ENCODE measurements at regions not wholly inside any gene's neighbourhood (a gene's known extent, or its start where the extent isn't known, plus 50 kb on each side); places are given as distances from the start of the nearest gene placed in this dataset.

DNA sequence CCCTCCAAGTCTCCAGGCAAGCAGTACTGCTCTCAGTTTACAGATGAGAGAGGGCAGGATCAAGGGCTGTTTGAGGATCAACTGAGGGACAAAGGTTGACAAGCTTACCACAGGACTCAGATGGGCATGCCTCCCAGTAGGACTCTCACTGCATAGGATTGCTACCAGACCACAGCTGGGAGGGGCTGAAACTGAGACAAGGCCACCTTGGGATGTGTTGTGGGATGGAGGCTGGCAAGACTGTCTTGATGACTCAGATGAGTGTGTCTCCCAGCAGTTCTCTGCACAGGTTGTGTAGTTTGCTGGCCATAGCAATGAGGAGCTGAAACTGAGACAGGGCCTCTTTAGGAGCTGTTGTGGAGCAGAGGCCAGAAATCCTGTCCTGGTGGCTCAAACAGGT lies 222.2 kb upstream of the IRX1 start:
- H3K27ac ChIP-seq, result no peak overlapping the region
- H3K36me3 ChIP-seq, result no peaks in the 10 kb centered on the region
- no peaks in the 10 kb centered on the region for H3K4me1 ChIP-seq
- no peaks in the 10 kb centered on the region for H3K9me3 ChIP-seq
- no peak overlapping the region for H3K4me3 ChIP-seq (replicated peaks in 1 of 3)
- intact Hi-C loops (cut with DNase I), result no loop called here
- H3K27me3 ChIP-seq, result no peaks in the 10 kb centered on the region
- TF ChIP-seq, protein P1, sequence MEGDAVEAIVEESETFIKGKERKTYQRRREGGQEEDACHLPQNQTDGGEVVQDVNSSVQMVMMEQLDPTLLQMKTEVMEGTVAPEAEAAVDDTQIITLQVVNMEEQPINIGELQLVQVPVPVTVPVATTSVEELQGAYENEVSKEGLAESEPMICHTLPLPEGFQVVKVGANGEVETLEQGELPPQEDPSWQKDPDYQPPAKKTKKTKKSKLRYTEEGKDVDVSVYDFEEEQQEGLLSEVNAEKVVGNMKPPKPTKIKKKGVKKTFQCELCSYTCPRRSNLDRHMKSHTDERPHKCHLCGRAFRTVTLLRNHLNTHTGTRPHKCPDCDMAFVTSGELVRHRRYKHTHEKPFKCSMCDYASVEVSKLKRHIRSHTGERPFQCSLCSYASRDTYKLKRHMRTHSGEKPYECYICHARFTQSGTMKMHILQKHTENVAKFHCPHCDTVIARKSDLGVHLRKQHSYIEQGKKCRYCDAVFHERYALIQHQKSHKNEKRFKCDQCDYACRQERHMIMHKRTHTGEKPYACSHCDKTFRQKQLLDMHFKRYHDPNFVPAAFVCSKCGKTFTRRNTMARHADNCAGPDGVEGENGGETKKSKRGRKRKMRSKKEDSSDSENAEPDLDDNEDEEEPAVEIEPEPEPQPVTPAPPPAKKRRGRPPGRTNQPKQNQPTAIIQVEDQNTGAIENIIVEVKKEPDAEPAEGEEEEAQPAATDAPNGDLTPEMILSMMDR (IDR thresholded peaks at IDR 0.05), result no peak
- no peak for TF ChIP-seq POLR2A (IDR thresholded peaks at IDR 0.05)
- DNase-seq, result no peak

DNA sequence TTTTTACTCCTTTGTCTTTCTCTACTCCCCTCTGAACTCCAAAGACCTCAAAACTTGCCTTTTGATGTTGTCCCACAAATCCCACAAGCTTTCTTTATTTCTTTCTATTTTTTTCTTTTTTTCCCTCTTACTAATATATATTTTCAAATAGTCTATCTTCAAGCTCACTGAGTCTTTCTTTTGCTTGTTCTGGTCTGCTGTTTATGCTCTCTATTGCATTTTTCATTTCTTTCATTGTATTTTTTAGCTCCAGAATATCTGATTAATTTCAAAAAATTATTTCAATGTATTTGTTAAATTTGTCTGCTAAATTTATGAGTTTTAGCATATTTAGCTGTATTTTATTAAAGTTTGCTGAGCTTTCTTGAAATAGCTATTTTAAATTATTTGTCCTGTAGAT lies 223.3 kb upstream of the IRX1 start:
- no peak for DNase-seq
- Histone ChIP-seq H3K36me3 (no peaks in the 10 kb centered on the region), H3K27ac (no peak overlapping the region), H3K27me3 (no peaks in the 10 kb centered on the region), H3K4me1 (no peaks in the 10 kb centered on the region), H3K9me3 (no peaks in the 10 kb centered on the region), H3K4me3 (replicated peaks in 1 of 3) (no peak overlapping the region)
- intact Hi-C loops (cut with DNase I), result no loop called here
- TF ChIP-seq, protein P1 (IDR thresholded peaks at IDR 0.05), result no peak
- TF ChIP-seq POLR2A (IDR thresholded peaks at IDR 0.05), result no peak

DNA sequence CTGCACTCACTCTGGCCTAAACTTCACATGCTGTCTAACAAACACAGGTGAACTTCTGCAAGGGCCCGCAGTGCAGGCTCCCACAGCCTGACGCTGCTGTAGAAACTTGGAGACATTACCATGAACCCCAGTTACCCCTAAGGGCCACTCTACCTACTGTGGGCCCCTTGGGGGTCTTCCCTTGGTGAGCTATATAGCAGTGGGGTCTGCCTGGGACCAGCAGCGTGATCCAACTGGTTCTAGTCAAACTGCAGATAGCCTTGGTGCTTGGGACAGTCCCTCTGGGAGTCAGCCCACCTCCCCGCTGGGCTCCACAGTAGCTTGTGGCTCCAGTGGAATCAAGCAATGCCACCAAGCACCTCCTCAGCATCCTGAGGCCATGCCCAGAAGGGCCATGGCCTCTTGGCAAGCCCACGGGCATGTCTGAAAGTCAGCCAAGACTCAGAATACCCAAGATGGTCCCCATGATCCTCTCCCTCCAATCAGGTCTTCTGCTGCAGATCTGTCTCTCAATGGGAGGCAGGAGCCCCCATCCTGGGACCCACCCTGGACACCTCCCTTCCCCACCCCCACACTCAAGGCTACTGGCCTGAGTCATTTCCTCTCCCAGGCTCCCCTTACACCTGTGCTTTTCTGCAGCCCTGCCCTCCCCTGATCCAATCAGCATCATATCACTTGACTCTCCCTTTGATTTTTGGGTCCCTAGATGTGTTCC lies 230.0 kb upstream of the IRX1 start:
- Histone ChIP-seq H3K27me3 (no peaks in the 10 kb centered on the region), H3K27ac (no peak overlapping the region), H3K4me3 (replicated peaks in 1 of 3) (no peak overlapping the region), H3K4me1 (no peaks in the 10 kb centered on the region), H3K36me3 (no peaks in the 10 kb centered on the region), H3K9me3 (no peaks in the 10 kb centered on the region)
- intact Hi-C loops (cut with DNase I), result no loop called here
- DNase-seq, result no peak
- no peak for TF ChIP-seq POLR2A (IDR thresholded peaks at IDR 0.05)
- TF ChIP-seq, protein P1 (IDR thresholded peaks at IDR 0.05), result no peak
- WGBS, 2 donors, result 93 to 94% methylated on average over 4 to 5 of the region's 5 CpGs

DNA sequence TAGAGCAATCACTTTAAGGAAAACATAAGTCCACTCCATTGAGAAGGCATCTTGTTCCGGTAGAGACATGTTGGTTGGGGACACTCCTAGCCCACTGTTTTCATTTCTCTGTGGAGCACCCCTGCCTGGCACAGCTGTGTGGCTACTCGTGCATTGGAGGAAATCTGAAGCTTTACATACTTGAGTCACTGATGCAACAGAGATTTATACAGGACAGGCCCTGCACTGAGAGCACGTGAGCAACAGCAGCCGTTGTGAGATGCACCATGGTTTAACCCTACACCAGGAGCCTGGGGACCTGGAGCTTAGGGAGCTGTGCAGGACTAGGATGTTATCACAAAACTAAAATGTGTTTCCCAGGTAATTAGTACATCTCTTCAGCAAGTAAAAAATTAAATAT lies 230.7 kb upstream of the IRX1 start:
- Histone ChIP-seq H3K4me1 (no peaks in the 10 kb centered on the region), H3K9me3 (no peaks in the 10 kb centered on the region), H3K27ac (no peak overlapping the region), H3K27me3 (no peaks in the 10 kb centered on the region), H3K36me3 (no peaks in the 10 kb centered on the region), H3K4me3 (replicated peaks in 1 of 3) (no peak overlapping the region)
- WGBS, 2 donors, result 13 to 27% methylated on average over 4 of the region's 4 CpGs
- TF ChIP-seq POLR2A (IDR thresholded peaks at IDR 0.05), result no peak
- TF ChIP-seq, protein P1 (IDR thresholded peaks at IDR 0.05), result no peak
- intact Hi-C loops (cut with DNase I), result no loop called here
- DNase-seq, result no peak

DNA sequence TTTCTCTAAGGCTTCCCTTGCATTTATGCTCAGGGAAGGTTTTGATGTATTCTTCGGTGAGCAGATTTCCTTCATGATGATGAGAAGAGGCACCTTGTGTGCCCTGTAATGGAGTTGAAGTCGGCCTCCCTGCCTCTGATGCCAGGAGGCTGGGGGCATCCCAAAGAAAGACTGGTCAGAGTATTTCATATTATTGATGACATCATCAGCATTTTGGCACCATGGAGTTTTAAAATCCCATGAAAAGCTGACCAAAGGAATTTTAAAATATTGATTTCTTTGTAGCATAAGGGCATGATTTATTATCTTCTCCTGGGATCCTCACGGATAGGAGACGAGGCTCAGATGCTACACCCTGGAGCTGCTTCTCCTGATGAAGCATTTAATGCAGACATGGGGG lies 231.2 kb upstream of the IRX1 start:
- Histone ChIP-seq H3K4me1 (no peaks in the 10 kb centered on the region), H3K4me3 (replicated peaks in 1 of 3) (no peak overlapping the region), H3K9me3 (no peaks in the 10 kb centered on the region), H3K36me3 (no peaks in the 10 kb centered on the region), H3K27me3 (no peaks in the 10 kb centered on the region), H3K27ac (no peak overlapping the region)
- DNase-seq, result no peak
- 76 to 92% methylated on average over 4 of the region's 4 CpGs for WGBS, 2 donors
- intact Hi-C loops (cut with DNase I), result no loop called here
- TF ChIP-seq POLR2A (IDR thresholded peaks at IDR 0.05), result no peak

DNA sequence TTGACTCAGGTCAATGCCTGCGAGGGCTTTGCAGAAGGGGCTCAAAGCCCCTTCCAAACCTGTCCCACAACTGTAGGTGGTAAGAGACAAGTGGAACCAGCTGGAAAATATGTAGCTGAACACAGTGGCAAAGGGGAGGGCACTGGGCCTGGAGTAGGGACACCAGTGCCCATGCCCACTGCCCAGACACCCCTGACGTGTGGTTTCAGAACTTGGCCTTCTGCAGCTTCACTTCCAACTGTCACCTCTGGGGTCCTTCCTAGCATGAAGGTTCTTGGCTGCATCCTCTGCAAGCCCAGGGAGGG lies 233.1 kb upstream of the IRX1 start:
- H3K9me3 ChIP-seq, result no peaks in the 10 kb centered on the region
- DNase-seq, result no peak
- no peaks in the 10 kb centered on the region for H3K27me3 ChIP-seq
- TF ChIP-seq, protein P1 (IDR thresholded peaks at IDR 0.05), result no peak
- no peak for TF ChIP-seq POLR2A (IDR thresholded peaks at IDR 0.05)
- no peak overlapping the region for H3K27ac ChIP-seq
- 89 to 92% methylated on average over 2 of the region's 2 CpGs for WGBS, 2 donors
- H3K36me3 ChIP-seq, result no peaks in the 10 kb centered on the region
- no peaks in the 10 kb centered on the region for H3K4me1 ChIP-seq
- H3K4me3 ChIP-seq (replicated peaks in 1 of 3), result no peak overlapping the region
- intact Hi-C loops (cut with DNase I), result no loop called here

Measured in thyroid gland (tissue), 4 donors.